ENCODE measurements at regions not wholly inside any gene's neighbourhood (a gene's known extent, or its start where the extent isn't known, plus 50 kb on each side); places are given as distances from the start of the nearest gene placed in this dataset.

DNA sequence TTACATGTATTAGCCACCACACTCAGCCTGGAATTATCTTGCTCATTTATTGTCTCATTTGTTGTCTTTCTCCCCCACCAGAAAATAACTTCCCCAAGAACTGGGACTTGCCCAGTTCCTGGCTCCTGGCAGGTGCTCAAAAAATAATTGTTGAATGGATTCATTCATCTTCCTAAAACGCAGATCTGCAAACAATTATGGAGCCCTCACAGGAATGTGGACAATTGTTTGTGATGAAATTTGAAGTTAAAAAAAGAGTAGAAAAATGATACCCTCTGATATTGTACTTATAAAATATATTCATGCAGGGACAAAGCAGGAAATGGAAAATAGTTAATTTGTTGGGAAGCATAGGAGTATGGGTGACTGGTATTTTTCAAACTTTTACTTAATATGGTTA, 60.7 kb upstream of the MAP1LC3B2 start:
- no peak for DNase-seq

DNA sequence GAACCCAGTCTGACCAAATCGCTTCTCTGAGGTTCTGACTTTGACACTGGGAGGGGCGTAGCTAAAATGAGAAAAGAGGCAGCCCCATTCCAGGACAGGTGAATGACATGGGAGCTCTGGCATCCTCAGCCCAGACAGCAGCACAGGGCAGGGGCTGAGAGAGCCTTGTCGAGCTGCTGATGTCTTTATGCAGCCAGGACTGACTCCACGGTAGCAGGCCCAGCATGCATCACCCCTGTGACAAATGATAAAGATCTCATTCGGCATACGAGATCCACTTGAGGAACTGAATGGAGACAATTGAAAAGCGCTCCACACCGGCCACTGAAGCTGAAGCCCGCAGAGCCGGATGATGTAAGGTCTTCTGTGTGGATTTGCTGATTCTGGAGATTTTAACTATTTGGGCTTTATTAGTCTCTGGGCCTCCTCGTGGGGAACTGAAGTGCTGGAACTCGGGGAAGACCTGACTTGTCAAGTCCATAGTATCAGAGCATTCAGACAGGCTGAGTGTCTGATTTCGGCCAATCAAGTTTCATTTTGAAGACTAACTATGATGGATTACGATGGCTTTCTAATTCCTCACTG, 56.9 kb upstream of the MAP1LC3B2 start:
- DNase-seq, result no peak

DNA sequence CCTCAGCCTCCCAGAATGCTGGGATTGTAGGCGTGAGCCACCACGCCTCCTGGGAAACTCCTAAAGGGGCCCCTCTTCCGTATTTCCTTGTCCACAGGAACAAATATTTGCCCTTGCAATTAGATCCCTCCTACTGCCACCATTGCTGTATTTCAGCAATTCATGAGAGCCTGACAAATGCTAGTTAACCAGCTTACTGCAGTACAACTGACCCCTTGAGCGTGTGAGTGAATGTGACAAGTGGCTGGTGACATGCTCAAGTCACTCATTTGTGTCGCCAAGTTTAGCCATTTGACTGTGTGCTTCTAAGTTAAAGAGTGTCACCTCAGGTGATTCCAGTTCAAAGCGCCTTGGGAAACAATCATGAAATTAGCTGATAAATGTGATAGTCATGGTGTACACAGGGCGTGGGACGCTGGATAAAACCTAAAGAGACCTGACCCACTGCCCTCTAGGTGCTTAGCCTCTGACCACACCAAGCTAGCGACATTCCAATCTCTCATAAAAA, 56.1 kb upstream of the MAP1LC3B2 start:
- DNase-seq, result no peak

DNA sequence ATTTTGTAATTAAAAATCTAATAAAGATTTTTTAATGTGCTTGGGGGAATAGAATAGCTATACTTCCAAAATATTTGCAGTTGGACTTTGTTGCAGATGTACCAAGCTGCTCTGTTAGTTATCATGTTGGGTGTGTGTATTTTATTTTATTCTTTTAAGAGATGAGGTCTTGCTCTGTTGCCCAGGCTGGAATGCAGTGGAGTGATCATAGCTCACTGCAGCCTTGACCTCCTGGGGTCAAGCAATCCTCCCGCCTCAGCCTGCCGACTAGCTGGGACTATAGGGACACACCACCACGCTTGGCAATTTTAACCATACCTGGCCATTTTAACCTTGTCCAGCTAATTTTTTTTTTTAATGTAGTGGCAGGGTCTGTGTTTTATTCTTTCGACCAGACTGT, 54.7 kb upstream of the MAP1LC3B2 start:
- DNase-seq, result no peak

DNA sequence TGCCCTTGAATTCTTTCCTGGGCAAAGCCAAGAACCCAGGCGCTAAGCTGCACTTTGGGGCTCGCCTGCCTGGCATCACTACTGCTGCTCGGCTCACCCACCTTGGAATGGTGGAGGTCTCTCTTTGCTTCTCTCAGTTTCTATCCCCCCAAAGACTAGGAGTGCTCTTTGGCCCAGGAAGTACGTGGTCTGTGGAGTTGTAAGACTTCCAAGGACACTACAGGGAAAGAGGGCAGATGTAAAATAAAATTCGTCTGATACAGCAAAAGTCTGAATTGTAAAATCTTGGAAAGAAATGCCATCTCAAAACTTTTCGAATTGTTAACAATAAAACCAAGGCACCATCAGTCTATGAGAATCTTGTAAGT, 52.5 kb upstream of the MAP1LC3B2 start:
- DNase-seq, result no peak

DNA sequence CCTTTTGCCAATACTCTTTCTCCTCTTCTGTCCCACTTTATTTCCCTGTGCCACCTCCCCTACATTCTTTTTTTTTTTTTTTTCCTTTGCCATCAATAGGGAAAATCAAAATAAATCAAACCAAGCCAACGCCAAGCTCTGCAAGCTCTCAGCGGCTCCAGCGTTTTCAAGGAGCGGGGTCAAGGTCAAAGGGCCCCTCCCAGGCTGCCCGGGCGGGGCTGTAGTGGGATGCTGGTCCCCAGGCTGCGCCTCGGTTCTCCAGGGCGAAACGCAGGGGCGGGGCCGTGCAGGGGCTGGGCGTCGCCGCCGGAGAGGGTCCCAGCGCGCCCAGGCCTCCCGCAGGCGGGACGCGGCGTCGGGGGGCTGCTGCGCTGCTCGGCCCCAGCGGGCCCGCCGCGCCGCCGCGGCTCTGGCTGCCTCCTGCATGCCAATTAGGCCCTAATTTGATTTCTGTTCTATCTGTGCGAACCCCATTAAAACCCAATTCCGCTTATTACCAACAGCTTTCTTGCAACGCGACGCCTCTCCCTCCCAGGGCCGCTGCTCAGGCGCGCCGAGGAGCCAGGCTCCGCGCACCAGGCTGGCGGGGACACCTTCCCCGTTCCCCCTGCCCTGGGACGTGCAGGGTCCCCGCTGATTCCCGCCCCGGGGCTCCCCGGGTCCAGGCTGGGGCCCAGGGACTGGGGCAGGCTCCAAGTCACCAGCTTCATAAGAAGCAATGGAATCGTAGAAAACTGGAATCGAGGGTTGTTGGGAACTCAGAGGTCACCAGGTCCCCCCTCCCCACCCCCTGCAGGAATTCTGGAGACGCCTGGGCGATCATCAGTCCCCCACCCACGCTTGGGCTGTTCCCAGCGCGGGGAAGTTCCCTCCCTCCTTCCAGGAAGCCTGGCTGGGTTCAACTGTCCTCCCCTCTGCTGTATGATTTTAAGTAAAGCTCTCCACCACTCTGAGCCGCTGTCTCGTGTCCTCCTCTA, 50.7 kb upstream of the MAP1LC3B2 start:
- DNase-seq, result peak; percentile 13

Measured in OCI-M1 (cell line).